ENCODE measurements at regions not wholly inside any gene's neighbourhood (a gene's known extent, or its start where the extent isn't known, plus 50 kb on each side); places are given as distances from the start of the nearest gene placed in this dataset.

DNA sequence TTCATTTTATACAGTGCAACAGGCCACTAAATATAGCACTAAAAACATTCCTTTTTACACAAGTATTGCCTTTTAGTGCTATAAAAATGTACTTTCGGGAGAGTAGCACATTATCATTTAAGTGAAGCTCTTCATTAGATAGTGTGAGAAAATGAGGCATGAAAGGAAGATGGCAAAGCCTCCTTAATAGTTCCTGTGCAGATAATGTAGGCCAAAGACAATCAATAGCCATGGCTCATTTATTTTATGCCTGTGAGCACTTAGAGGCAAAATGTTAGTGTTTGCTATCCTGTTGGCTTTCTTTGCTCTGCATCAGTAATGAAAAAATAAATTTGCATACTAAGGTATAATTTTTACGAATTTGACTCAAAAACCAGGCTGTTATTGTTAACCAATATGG is 929.5 kb upstream of the C9orf72 start:
- DNase-seq (ENCODE audit: extremely low read depth in 1 of 4, low spot score in 3 of 4) (no peak), ATAC-seq (no peak), FAIRE-seq (no peak)
- H3K36me3 ChIP-seq (ENCODE audit: control insufficient read depth, insufficient read depth, low read length) = no peaks in the 10 kb centered on the region
- no peaks in the 10 kb centered on the region for H4K20me1 ChIP-seq (replicated peaks; ENCODE audit: control insufficient read depth, insufficient read depth, low read length)
- H3K9me3 ChIP-seq (replicated peaks; ENCODE audit: control insufficient read depth, insufficient read depth, low read depth, low read length) = no peaks in the 10 kb centered on the region
- ChIA-PET CTCF (ENCODE audit: low intra/inter-chr PET ratio) (no interaction called here), POLR2A (no interaction called here)
- no peak overlapping the region for H3K4me3 ChIP-seq
- no peak overlapping the region for H3K4me2 ChIP-seq (ENCODE audit: insufficient read depth, low read length)
- no peaks in the 10 kb centered on the region for H3K79me2 ChIP-seq (ENCODE audit: control insufficient read depth, insufficient read depth, low read length)
- H3K9me1 ChIP-seq (ENCODE audit: control insufficient read depth, insufficient read depth, low read length) = no peaks in the 10 kb centered on the region
- BruUV-seq (replicated peaks) = no TSS peak
- no peak overlapping the region for H3K27ac ChIP-seq (ENCODE audit: extremely low read depth, low read depth, low read length)
- H3K9ac ChIP-seq (ENCODE audit: insufficient read depth in 1 of 2, low read depth in 2 of 2, low read length in 2 of 2) = no peak overlapping the region
- no peak for TF ChIP-seq TAF15 (IDR thresholded peaks at IDR 0.05; ENCODE audit: low read depth, low read length)
- TF ChIP-seq ZNF57 (CRISPR knock-in tag; IDR thresholded peaks at IDR 0.05) = no peak
- TF ChIP-seq BACH1 (tag; IDR thresholded peaks at IDR 0.05) = no peak
- no peak overlapping the region for H2AFZ ChIP-seq (ENCODE audit: low read depth, low read length)
- in situ Hi-C loops (cut with MboI) (no loop called here), intact Hi-C loops (cut with micrococcal nuclease) (no loop called here)
- H3K27me3 ChIP-seq (ENCODE audit: control insufficient read depth in 2 of 2, insufficient read depth in 2 of 2, low read length in 2 of 2) = no peaks in the 10 kb centered on the region
- WGBS (ENCODE audit: insufficient coverage, low coverage, missing lambda C conversion rate) = 0% methylated on average over 1 of the region's 2 CpGs
- no peaks in the 10 kb centered on the region for H3K4me1 ChIP-seq (replicated peaks in 1 of 2; ENCODE audit: control insufficient read depth in 2 of 2, insufficient read depth in 2 of 2, low read length in 2 of 2)

DNA sequence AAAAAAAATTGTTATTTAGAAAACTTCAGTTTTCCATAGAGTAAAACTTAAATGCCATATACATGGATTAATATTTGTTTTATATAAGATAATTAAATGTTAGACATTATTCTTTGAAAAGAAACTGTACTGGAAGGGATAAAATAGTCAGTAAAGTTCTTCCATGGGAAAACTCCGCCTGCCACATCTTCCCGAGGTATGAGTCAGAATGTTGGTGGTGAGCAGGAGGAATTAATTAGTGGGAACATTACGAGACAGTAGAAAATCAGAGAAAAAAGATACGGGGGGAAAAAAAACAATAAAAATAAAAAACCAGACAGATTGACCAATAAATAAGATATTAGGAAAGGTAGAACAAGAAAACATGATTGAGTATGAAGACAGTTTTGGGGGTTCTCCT is 930.3 kb upstream of the C9orf72 start:
- BruUV-seq (replicated peaks) = no TSS peak
- Histone ChIP-seq H3K27me3 (ENCODE audit: control insufficient read depth in 2 of 2, insufficient read depth in 2 of 2, low read length in 2 of 2) (no peaks in the 10 kb centered on the region), H4K20me1 (replicated peaks; ENCODE audit: control insufficient read depth, insufficient read depth, low read length) (no peaks in the 10 kb centered on the region), H3K4me2 (ENCODE audit: insufficient read depth, low read length) (no peak overlapping the region), H3K27ac (ENCODE audit: extremely low read depth, low read depth, low read length) (no peak overlapping the region), H3K79me2 (ENCODE audit: control insufficient read depth, insufficient read depth, low read length) (no peaks in the 10 kb centered on the region), H3K4me1 (replicated peaks in 1 of 2; ENCODE audit: control insufficient read depth in 2 of 2, insufficient read depth in 2 of 2, low read length in 2 of 2) (no peaks in the 10 kb centered on the region), H3K36me3 (ENCODE audit: control insufficient read depth, insufficient read depth, low read length) (no peaks in the 10 kb centered on the region), H3K9me3 (replicated peaks; ENCODE audit: control insufficient read depth, insufficient read depth, low read depth, low read length) (no peaks in the 10 kb centered on the region), H2AFZ (ENCODE audit: low read depth, low read length) (no peak overlapping the region), H3K4me3 (no peak overlapping the region), H3K9me1 (ENCODE audit: control insufficient read depth, insufficient read depth, low read length) (no peaks in the 10 kb centered on the region), H3K9ac (ENCODE audit: insufficient read depth in 1 of 2, low read depth in 2 of 2, low read length in 2 of 2) (no peak overlapping the region)
- intact Hi-C loops (cut with micrococcal nuclease) (no loop called here), in situ Hi-C loops (cut with MboI) (no loop called here)
- WGBS (ENCODE audit: insufficient coverage, low coverage, missing lambda C conversion rate) = 0% methylated on average over 1 of the region's 4 CpGs
- ChIA-PET POLR2A (no interaction called here), CTCF (ENCODE audit: low intra/inter-chr PET ratio) (no interaction called here)
- FAIRE-seq = no peak
- TF ChIP-seq ZNF316 (IDR thresholded peaks at IDR 0.05) = no peak
- TF ChIP-seq U2AF2 (optimal IDR thresholded peaks at IDR 0.05; ENCODE audit: low read depth, low read length) = no peak
- DNase-seq (ENCODE audit: extremely low read depth in 1 of 4, low spot score in 3 of 4) = no peak
- no peak for ATAC-seq

Data from K562 (cell line).